Stimulated activated CD4-positive, alpha-beta T cell treated with anti-CD3 and anti-CD28 coated beads, Interleukin-4, amount 100 ng/mL, for 48 hours (primary cell): ENCODE measurements at regions not wholly inside any gene's neighbourhood (a gene's known extent, or its start where the extent isn't known, plus 50 kb on each side); places are given as distances from the start of the nearest gene placed in this dataset.
A peak's percentile ranks its signal among the peaks of the same experiment; 100 is the strongest.
"Not testable (repeated sequence)": the region's sequence is repeated elsewhere in the genome, so short reads cannot be mapped to it uniquely, and the experiment has no call there.

Experiments used
- DNase-seq, 2 donors: peaks; one replicate each; pipeline ENCODE4 v3.0.0-alpha.2; 2020; ENCODE audit warnings: low read depth in 2 of 2

DNA sequence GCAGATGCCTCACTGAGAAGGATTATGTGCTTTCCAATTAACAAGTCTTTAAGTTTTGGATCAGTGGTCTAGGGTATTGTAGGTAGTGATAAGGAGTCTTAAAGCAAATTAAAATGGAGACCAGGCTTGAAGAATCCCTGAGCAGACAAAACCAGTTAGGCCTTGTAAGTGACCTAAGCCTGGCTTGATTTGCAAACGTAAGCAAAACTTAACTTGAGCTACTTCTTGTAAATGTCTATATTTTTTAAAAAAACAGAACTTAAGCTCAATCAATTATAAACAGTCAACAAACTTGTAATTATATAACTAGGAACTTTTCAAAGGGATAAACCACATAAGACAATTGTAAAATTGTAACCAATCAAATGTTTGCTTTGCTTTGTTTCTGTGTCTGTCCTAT is 72.7 kb upstream of the NALF2 start:
- DNase-seq, result no peak

DNA sequence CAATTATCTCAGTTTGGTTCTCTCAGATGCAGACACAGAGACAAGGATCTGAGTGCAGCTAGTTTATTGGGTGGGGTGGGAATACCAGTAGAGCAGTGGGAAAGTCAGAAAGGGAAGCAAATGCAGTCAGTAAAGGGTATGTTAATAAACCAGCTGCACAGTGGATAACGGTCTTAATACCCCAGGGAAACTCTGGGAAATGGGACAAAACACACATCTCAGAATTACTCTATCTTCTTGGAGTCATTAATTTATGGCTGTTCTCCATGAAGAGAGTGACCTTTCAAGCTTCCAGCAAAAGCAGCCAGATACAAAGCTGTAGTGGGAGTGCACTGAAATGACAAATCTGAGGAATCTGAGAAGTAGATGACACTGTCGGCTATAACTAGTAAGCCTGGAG is 73.3 kb upstream of the NALF2 start:
- DNase-seq, result no peak

DNA sequence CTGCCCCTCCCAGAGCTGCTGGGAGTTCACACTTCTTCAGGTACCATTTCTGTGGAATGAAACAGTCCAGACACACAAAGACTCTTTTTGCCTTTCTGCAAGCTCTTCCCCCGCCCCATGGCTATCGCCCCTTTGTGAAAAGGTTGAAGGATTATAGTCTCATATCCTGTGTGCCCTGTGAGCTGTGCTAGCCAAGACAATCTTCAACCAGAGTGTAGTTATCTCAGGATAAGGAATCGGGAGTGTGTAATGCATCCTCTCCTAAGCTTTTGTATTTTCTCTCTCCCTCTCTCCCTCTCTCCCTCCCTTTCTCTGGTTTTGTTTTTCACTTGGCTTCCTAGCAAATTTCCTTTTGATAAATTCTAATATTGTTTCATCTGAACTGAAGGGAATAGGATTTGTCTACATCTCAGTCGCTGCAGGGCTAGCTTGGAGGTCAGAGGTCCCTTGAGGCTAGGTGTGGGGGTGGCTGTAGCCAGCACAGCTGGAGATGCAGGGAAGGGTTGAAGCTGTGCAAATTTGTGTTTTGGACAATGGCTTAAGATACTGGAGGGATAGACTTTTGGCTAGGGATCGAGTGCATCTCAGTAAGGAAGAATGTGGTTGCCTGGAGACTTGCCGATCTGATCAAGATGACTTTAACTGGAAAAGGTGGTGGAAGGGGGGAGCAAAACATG is 74.6 kb upstream of the NALF2 start:
- DNase-seq, result no peak

DNA sequence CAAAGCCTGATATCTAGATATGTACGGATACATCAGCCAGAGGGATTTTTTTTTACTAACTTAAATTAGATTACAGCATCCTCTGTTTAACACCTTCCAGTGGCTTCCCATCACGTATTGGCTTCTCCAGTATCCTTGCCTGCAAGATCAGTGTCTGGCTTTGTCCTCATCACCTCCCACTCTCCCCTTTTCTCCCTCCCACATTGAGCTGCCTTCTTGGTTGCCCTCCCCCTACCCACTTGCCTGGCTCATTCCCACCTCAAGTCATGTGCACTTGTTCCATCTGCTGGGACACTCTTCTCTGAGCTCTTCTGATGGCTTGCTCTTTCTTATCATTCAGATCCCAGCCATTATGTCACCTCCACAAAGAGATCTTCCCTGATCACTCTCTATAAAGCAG is 75.9 kb upstream of the NALF2 start:
- DNase-seq, result no peak

DNA sequence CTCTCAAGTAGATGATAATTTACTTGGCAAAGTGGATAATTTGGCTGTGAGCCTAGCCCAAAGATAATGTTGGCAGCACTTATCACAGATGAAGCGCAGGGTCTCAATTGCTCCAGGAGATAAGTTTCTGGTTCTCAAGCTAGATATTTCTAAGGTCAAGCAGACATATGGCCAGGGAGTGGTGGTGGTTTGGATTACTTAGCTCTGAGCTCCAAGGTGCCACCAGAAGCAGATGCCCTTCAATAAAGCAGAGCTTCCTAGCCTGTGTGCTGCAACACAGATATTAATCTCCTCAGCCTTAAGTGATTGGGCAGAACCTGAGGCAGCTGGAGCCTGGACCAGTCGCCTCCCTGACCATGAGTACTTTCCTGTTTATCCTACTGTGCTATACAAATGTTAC is 79.2 kb upstream of the NALF2 start:
- DNase-seq, result no peak

DNA sequence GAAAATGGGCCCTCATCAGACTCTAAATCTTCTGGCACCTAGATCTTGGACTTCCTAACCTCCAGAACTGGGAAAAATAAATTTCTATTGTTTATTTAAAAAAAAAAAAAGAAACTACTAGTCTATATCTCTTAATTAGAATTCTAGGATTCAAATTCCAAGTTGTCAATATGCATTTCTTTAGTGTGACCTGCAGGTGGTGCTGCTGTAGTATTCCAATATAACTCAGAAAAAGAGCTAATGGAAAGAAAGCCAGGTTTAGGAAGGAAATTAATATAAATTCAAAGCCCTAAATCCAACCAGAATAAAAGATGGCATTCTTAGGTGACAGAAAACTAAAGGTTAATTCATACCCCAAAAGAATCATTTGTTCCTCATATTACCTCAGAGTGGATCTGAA is 80.0 kb upstream of the NALF2 start:
- no peak for DNase-seq

DNA sequence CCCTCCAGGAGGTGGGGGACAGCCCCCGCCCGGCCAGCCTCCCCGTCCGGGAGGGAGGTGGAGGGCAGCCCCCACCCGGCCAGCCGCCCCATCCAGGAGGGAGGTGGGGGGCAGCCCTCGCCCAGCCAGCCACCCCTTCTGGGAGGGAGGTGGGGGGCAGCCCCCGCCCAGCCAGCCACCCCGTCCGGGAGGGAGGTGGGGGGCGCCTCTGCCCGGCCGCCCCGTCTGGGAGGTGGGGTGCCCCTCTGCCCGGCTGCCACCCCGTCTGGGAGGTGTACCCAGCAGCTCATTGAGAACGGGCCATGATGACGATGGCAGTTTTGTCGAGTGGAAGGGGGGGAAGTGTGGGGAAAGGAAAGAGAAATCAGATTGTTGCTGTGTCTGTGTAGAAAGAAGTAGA is 81.9 kb upstream of the NALF2 start:
- DNase-seq, result not testable (repeated sequence)

DNA sequence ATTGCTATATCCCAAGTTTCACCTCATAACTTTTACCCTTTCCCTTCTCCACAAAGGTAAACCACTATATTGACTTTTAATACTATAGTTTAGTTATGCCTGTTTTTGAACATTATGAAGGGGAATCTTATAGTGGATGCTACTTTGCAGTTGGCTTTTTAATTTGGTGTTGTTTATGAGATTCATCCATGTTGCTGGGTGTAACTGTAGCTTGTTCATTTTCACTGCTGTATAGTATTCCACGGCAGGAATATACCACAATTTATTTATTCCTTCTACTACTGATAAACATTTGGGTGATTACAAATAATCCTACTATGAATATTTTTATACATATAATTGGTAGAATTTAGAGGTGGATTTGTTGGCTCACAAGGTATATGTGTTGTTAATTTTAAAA is 88.4 kb upstream of the NALF2 start:
- DNase-seq, result no peak

DNA sequence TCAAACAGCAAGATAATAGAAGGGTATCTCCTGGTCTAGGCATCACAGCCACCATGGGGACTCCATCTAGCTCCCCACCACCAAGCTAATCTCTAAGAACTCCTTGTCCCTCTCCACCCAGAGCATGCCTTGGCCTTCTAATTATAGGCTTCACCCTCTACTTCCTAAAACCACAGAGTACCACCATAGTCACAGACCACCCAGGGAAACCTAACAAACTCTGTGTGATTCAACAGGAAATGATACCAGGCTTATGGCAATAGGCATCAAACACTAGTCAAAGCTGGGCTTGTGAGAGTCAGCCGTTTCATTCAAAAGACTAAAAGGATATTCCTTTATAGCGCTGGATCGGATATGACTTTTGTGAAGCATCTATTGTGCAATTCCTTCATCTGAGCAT is 91.5 kb upstream of the NALF2 start:
- DNase-seq, result no peak

DNA sequence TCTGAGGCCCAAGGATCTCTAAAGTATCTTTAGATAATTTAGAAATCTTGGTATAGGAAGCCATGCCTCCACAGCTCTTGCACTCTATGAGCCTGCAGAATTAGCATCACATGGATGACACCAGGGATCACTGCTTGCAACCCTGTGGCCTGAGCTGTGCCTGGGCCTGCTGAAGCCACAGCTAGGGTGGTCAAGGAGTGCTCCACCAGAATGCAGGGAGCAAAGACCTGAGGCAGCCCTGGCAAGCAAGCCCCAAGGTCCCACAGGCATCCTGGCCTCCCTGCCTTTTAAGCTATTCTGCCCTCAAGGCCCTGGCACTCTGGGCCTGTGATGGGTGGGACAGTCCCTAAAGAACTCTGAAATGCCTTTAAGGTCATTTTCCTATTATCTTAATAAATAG is 105.2 kb upstream of the NALF2 start:
- DNase-seq, result no peak

DNA sequence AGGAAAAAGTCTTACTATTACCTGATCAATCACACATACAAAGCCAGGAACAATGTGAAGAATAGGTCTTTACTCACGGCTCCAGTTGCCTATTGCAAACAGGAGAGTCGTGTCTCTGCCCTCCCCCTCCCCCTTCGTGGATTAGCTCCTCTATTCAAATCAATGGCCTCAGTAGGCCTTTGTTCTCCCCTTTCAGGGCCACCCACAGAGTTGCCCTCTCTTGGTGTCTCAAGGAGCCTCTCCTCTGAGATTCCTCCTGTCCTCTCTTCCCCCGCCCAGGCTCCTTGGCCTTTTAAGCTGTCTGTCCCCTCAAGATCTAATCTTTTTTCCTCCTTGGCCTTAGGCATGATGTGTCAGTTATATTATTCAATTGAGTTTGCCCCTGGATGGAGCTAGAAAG is 107.2 kb upstream of the NALF2 start:
- DNase-seq, result no peak

DNA sequence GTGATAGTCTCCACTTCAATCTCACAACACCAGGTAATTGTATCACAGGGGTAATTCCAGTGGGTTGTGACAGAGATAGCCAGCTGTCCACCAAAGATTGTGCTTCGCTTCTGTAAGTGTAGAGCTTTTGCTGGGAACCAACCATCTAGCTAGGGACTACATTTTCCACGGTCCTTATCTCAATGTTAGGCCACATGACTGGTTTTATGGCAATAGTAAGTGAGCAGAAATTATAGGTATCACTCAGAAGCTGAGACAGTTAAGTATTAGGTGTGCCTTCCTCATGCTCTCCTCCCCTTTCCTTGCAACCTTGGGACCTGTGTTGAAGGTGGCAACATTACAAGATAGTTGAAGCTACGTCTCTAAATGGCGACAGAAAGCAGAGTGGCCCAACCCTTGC is 108.8 kb upstream of the NALF2 start:
- DNase-seq, result no peak

DNA sequence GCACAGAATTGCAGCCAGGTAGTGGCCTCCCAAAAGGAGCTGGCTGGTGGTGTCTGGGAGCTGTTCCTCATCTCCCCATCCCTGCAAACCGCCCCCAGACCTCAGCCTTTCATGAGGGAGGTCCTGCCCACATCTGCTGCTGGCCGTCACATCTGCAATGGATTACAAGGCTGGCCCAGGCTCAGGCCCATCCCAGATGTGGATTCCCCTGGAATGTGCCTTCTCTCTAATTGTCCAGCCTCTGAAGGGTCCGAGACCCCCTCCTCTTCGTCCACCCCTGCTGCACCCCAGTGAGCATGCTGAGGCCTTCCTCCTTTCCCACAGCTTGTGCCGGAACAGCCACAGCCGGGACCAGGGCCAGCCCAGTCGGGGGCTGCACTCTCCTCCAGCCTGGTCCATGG is 115.0 kb upstream of the NALF2 start:
- no peak for DNase-seq

DNA sequence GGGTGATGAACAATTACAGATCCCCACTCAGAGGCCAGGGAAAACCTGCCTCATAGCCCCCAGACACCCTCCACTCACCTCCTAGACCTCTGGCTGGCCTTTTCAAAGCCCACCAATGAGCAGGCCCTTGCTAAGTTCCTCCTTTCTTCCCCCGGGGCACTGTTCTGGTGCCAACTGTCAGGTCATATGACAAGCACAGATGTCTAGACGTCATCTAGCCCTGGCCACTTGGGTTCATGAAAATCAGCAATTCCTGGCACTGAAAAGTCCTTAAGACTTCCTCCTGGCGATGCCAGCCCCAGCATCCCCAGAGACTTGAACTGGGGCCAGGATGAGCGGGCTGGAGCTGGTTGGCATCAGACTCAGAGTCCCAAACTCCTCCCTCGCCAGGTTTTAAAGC is 115.6 kb upstream of the NALF2 start:
- DNase-seq, result no peak

DNA sequence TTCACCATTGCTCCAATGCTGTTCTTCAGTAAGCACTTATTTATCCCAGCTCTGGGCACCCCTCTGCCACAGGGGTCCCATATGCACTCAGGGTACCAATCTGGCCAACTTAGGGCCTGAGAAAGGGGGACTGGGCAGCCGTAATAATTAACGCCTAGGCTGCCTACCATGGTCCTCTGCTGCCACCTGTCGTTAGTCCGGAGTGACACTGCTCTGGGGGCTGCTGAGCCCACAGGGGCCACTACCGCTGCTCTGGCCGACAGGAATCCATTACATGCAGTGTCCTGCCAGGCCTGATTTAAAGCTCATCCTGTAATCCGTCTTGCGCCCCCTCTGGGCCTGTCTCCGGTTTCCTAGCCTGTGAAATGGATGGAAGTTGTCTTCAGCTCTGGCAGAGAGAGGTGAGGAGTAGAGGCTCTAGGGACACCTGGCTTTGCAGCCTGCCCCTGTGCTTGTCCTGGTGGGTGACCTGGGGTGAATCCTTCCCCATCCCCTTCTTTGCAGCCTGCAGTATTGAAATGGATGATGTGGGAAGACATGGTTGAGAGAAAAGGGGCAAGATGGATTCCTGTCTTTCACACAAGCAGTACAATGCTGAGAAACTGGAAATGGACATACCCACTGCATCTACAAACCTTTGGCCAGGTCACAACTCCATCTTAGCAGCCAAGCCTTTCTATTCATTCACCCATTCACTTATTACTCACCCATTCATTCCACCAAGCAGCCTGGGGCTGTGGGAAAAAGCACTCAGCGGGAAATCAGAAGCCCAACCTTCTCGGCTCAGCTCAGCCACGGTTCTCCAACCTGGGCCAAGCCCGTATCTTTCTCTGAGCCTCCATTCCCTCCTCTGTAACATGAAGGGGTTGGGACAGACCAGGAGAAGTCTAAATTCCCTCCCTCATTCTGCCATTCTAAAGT is 116.3 kb upstream of the NALF2 start:
- peak in 1 of 2 donors; percentile 24 for DNase-seq

DNA sequence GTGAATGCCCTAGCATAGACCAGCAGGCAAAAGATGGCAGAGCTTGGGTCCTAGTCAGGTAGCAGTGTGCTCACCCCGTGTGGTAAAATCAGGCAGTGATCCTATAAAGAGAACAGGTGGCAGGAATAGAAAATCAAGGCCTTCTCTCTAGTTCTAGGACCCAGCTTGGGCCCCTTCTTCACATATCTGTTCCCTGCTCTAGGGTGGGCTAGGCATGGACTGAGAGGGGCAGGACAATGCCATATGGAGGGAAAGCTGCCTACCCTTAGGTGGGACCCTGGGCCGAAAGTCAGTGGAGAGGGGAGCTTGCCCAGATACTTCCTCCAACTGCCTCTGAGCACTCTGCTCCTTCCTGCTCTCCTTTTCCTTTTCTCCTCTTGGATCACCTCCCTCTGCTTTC is 117.4 kb upstream of the NALF2 start:
- no peak for DNase-seq

DNA sequence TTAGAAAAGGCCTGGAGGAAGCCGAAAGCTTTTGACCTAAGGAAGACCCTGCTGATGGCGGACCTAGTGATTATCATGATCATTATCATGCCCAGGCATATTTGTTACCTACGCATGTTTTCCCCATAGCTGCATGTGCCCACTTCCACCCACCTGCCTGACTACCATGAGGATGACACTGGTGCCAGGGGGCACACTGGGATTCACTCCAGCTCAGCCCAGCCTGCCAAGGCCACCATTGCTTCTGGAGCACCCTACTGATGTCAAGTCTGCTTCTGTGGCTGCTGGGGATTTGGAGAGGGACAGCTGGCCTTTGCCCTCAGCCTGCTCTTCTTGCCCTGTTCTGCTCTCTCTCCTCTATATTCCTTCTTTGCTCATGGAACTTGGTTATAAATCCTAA is 124.7 kb upstream of the NALF2 start:
- DNase-seq, result no peak

DNA sequence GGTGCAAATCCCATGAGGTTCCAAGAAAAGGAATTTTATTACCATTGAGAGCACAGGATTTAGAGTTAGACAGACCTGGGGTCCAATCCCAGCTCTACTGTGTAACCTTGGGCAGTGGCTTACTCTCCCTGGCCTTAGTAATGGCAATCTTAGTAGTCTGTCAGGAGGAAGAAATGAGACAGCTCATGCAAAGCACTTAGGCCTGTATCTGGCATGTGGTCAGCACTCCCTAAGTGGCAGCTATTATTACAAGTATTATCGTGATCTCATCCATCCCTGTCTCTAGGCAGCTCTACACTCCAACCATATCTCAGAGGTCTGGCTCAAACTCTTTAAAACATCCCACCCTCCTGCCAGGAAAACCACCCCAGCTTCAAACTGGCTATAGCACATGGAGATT is 129.6 kb upstream of the NALF2 start:
- no peak for DNase-seq

DNA sequence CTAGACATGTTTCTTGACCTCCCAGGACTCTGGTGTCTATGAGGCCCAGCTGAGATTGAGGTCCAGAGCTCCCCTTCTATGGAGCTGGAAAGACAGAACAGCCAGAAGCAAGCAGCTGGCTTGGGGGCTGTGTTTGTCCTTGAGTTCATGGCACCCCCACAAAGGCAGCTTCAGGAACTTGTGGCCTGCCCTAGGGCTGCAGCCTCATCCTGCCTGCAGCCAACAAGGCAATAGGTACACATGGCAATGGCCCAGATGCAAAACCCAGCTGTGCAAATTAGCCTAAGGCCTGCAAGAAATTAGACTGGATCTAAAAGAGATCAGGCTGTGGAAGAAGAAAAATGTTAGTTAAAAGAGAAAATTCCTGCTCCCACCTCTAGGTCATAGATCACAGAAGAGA is 131.7 kb upstream of the NALF2 start:
- no peak for DNase-seq

DNA sequence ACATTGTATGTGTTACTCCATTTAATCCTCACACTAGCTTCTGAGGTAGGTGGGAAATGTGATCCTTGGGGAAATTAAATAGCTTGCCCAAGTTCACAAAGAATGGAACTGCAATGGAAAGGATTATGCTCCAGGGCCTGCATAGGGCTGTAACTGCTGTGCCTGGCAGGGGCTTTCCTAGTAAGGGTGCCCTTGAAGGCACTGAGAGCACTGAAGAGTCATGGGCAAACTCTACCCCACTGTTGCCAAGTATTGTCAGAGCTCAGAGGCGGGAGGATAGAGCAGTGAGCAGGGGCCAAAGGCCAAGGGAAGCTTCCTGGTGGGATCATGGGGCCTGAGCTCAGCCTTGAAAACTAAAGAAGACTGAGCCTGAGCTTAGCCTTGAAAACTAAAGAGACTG is 133.0 kb upstream of the NALF2 start:
- DNase-seq, result no peak

DNA sequence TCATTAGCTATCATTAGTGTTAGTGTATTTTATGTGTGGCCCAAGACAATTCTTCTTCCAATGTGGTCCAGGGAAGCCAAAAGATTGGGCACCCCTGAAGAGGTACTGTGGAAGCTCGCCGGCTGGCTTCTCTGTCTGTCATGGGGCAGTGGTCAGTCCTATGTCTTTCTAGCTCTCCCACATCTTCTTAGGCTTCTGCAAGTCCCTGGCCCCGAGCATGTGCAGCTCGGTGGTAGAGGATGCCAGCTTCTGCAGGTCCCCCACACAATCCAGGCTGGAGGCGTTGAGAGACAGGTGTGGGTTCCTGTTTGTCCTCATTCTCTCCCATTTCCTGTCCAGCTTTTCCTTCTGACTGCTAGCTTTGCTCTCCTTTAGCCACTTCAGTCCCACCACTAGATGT is 134.1 kb upstream of the NALF2 start:
- DNase-seq, result no peak

DNA sequence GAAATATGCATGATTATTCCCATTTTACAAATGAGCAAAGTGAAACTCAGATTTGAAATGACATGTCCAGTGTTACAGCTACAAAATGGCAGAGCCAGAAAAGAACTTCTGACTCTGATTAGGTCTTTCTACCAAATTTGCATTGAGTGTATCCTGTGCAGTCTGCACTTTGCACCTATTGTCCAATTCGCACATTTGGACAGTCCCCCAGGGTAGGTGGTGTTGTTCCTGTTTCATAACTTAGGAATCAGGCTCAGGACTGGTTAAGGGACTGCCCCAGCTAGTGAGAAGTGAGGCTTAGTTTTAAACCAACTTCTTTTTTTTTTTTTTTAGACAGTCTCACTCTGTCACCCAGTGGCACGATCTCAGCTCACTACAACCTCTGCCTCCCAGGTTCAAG is 137.9 kb upstream of the NALF2 start:
- DNase-seq, result no peak

DNA sequence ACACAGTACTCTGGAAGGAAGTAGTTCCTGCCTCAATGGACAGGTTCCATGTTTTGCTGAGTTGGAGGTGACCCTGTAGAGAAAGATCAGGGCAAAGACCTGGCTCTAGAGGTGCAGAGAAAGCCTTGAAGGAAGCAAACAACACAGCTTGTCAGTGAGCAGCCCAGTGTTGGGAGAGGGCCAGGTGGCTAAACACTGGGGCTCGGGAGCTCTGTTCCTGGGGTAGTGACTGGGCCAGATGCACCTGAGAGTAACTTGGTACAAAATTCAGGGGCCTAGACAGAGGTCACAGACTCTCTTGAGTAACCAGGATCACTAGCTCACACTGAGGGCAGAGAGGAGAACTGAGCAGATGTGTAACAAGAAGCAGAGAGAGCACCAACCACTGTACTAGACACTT is 138.4 kb upstream of the NALF2 start:
- DNase-seq, result no peak

DNA sequence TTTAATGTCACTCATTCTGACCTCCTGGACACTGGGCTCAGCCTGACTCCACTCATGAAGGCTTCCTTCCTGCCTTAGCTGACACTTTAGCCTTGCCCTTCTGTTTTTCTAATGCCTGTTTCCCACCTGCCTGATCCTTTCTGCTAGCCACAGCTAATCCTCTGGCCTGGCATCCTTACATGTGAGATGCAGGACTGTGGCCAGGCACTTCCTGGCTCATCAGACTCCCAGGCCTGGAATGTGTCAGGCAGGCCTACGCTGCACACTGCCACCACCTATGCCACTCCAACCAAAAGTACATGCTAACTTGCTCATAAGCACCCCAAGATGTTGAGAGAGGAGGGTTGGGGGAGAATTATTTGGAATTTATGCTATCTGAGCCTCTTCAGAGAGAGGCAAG is 138.8 kb upstream of the NALF2 start:
- no peak for DNase-seq
